ENCODE measurements at regions not wholly inside any gene's neighbourhood (a gene's known extent, or its start where the extent isn't known, plus 50 kb on each side); places are given as distances from the start of the nearest gene placed in this dataset.

DNA sequence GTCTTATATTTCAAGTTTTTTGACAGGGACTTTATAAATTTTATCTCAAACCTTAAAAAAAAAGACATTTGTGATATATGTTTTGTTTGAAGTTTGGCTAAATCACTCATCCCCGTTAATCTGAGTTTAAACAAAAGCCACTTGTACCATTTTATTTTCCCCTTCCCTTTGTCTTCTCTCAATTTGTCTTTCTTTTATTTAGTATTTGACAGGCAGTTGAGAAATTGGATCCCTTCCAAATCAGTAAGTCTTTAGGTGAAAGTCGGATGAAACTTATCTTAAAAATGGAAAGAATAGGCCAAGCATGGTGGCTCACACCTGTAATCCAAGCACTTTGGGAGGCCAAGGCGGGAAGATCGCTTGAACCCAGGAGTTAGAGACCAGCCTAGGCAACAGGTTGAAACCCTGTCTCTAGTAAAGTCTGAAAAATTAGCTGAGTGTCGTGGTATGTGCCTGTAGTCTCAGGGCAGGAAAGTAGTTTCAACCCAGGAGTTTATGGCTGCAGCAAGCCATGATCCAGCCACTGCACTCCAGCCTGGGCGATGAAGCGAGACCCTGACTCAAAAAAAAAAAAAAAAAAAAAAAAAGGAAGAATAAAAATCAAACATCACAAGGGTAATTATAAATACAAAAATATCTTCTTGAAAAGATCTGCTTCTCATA lies 394.6 kb upstream of the TPM1 start:
- TF ChIP-seq, protein P1, sequence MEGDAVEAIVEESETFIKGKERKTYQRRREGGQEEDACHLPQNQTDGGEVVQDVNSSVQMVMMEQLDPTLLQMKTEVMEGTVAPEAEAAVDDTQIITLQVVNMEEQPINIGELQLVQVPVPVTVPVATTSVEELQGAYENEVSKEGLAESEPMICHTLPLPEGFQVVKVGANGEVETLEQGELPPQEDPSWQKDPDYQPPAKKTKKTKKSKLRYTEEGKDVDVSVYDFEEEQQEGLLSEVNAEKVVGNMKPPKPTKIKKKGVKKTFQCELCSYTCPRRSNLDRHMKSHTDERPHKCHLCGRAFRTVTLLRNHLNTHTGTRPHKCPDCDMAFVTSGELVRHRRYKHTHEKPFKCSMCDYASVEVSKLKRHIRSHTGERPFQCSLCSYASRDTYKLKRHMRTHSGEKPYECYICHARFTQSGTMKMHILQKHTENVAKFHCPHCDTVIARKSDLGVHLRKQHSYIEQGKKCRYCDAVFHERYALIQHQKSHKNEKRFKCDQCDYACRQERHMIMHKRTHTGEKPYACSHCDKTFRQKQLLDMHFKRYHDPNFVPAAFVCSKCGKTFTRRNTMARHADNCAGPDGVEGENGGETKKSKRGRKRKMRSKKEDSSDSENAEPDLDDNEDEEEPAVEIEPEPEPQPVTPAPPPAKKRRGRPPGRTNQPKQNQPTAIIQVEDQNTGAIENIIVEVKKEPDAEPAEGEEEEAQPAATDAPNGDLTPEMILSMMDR (IDR thresholded peaks at IDR 0.05; ENCODE audit: unreplicated experiment) = no peak
- intact Hi-C loops (cut with micrococcal nuclease; ENCODE audit: unreplicated experiment) = loop anchor here (5.0 kb wide), 1 partner anchor 256 kb away; the partner anchor contains the start of gene TLN2
- H3K36me3 Mint-ChIP-seq (ENCODE audit: insufficient read depth, unreplicated experiment) = no peaks in the 10 kb centered on the region
- DNase-seq = no peak
- BruUV-seq (replicated peaks) = no TSS peak
- CTCF ChIA-PET = no interaction called here
- no peak overlapping the region for H3K4me3 Mint-ChIP-seq (ENCODE audit: low read depth, unreplicated experiment)
- H3K27me3 Mint-ChIP-seq (ENCODE audit: unreplicated experiment) = peaks cover 17% of the 10 kb centered on the region
- peaks cover 12% of the 10 kb centered on the region for H3K4me1 Mint-ChIP-seq (ENCODE audit: low read depth, unreplicated experiment)
- no peak overlapping the region for H3K27ac Mint-ChIP-seq (ENCODE audit: unreplicated experiment)
- no peaks in the 10 kb centered on the region for H3K9me3 Mint-ChIP-seq (ENCODE audit: low read depth, unreplicated experiment)

DNA sequence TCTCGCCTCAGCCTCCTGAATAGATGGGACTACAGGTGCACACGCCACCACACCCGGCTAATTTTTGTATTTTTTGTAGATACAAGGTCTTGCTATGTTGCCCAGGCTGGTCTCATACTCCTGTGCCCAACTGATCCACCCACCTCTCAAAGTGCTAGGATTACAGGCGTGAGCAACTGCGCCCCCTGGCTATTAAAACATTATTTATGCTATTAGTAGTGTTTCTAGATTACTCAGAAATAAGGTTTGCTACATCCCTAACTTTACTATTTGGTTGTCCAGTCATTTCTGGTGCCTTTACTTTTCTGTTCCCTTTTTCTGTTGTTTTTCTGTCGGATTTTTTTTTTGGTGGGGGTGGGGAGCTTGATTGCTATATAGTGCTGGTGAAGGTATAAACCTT lies 393.6 kb upstream of the TPM1 start:
- Mint-ChIP-seq H3K27ac (ENCODE audit: unreplicated experiment) (no peak overlapping the region), H3K4me3 (ENCODE audit: low read depth, unreplicated experiment) (no peak overlapping the region), H3K4me1 (ENCODE audit: low read depth, unreplicated experiment) (peaks cover 12% of the 10 kb centered on the region), H3K27me3 (ENCODE audit: unreplicated experiment) (peaks cover 13% of the 10 kb centered on the region), H3K36me3 (ENCODE audit: insufficient read depth, unreplicated experiment) (no peaks in the 10 kb centered on the region), H3K9me3 (ENCODE audit: low read depth, unreplicated experiment) (no peaks in the 10 kb centered on the region)
- BruUV-seq (replicated peaks) = no TSS peak
- TF ChIP-seq, protein P1 (IDR thresholded peaks at IDR 0.05; ENCODE audit: unreplicated experiment) = peak; percentile 67
- intact Hi-C loops (cut with micrococcal nuclease; ENCODE audit: unreplicated experiment) = loop anchor here (5.0 kb wide), 1 partner anchor 257 kb away; the partner anchor contains the start of gene TLN2
- DNase-seq = peak; percentile 41
- CTCF ChIA-PET = no interaction called here

DNA sequence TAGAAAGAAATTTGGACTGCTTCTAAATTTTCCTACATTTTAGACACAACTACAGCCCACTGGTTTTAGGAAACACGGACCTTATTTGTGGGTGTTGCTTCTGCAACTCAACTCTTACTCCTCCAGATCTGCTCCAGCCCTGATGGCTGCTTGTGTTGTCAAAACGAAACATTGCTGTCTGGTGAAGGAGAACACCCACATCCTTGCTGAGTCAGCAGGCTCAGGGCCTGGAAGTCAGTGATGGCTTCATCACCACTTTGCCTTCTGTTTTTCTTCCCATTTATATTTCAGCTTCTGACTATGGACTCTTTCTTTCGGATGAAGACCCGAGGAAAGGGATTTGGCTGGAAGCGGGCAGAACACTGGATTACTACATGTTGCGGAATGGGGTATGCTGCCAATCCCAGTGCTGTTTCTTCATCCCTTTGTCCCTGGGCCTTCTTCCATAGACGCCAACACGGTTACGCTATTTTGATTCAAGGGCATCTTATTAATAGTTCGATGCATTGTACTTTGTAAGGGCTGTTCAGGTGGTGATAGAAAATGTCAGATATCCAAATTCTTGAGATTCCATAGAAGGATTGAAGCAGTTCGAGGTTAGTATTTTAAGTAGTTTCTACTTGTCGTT lies 392.6 kb upstream of the TPM1 start:
- CTCF ChIA-PET = no interaction called here
- intact Hi-C loops (cut with micrococcal nuclease; ENCODE audit: unreplicated experiment) = loop anchor here (5.0 to 10.0 kb wide), 2 partner anchors 65 to 258 kb away; partner anchors contain the start of gene TLN2
- H3K4me3 Mint-ChIP-seq (ENCODE audit: low read depth, unreplicated experiment) = no peak overlapping the region
- H3K27ac Mint-ChIP-seq (ENCODE audit: unreplicated experiment) = no peak overlapping the region
- TF ChIP-seq, protein P1 (IDR thresholded peaks at IDR 0.05; ENCODE audit: unreplicated experiment) = no peak
- no peak for DNase-seq
- peaks cover 12% of the 10 kb centered on the region for H3K4me1 Mint-ChIP-seq (ENCODE audit: low read depth, unreplicated experiment)
- H3K36me3 Mint-ChIP-seq (ENCODE audit: insufficient read depth, unreplicated experiment) = no peaks in the 10 kb centered on the region
- H3K9me3 Mint-ChIP-seq (ENCODE audit: low read depth, unreplicated experiment) = no peaks in the 10 kb centered on the region
- BruUV-seq (replicated peaks) = no TSS peak
- peaks cover 3% of the 10 kb centered on the region for H3K27me3 Mint-ChIP-seq (ENCODE audit: unreplicated experiment)

DNA sequence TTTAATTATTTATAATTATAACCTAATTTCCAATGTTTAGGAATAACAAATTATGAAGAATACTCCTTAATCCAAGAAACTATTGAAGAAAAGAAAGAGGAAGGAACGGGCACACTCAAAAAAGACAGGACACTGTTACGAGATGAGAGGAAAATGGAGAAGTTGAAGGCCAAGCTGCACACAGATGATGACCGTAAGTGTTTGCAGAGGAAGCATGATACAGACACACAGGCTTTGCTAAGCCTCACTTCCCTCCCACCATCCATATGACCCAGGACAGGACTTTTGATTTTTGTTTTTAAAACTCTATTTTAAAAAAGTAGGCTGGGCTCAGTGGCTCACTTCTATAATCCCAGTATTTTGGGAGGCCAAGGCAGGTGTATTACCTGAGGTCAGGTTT lies 389.4 kb upstream of the TPM1 start:
- intact Hi-C loops (cut with micrococcal nuclease; ENCODE audit: unreplicated experiment) = loop anchor here (10.0 kb wide), 1 partner anchor 62 kb away; no protein-coding TSS in a partner anchor
- CTCF ChIA-PET = no interaction called here
- Mint-ChIP-seq H3K27ac (ENCODE audit: unreplicated experiment) (no peak overlapping the region), H3K4me3 (ENCODE audit: low read depth, unreplicated experiment) (no peak overlapping the region), H3K4me1 (ENCODE audit: low read depth, unreplicated experiment) (peaks cover 1% of the 10 kb centered on the region), H3K27me3 (ENCODE audit: unreplicated experiment) (no peaks in the 10 kb centered on the region), H3K36me3 (ENCODE audit: insufficient read depth, unreplicated experiment) (no peaks in the 10 kb centered on the region), H3K9me3 (ENCODE audit: low read depth, unreplicated experiment) (no peaks in the 10 kb centered on the region)
- BruUV-seq (replicated peaks) = no TSS peak
- DNase-seq = no peak
- TF ChIP-seq, protein P1 (IDR thresholded peaks at IDR 0.05; ENCODE audit: unreplicated experiment) = no peak

Measured in Calu3 (cell line).